BE2C (cell line): ENCODE measurements at regions not wholly inside any gene's neighbourhood (a gene's known extent, or its start where the extent isn't known, plus 50 kb on each side); places are given as distances from the start of the nearest gene placed in this dataset.

Experiments used
- DNase-seq: peaks from one replicate; pipeline ENCODE4 v3.0.0-alpha.2; 2020
- H3K27me3 ChIP-seq: fragments of 250-450 bp; sonication (Bioruptor Pico); 2 replicates; pipeline ENCODE4 v1.5.1; 2020; ENCODE audit warnings: mild to moderate bottlenecking
- H3K36me3 ChIP-seq: fragments of 250-450 bp; sonication (Bioruptor Pico); 2 replicates; pipeline ENCODE4 v1.5.1; 2020; ENCODE audit warnings: mild to moderate bottlenecking
- H3K4me1 ChIP-seq: fragments of 250-450 bp; sonication (Bioruptor Pico); 2 replicates; pipeline ENCODE4 v1.5.1; 2020
- H3K4me3 ChIP-seq: 2 replicates; pipeline ENCODE4 v1.5.1; 2011; ENCODE audit warnings: low read depth, low read length
- H3K9me3 ChIP-seq: fragments of 250-450 bp; sonication (Bioruptor Pico); 2 replicates; pipeline ENCODE4 v1.5.1; 2020
- TF ChIP-seq, protein P1 (sequence below): IDR thresholded peaks from 2 replicates; pipeline ENCODE4 v1.5.1; 2012; ENCODE audit warnings: mild to moderate bottlenecking, low read depth, low read length

DNA sequence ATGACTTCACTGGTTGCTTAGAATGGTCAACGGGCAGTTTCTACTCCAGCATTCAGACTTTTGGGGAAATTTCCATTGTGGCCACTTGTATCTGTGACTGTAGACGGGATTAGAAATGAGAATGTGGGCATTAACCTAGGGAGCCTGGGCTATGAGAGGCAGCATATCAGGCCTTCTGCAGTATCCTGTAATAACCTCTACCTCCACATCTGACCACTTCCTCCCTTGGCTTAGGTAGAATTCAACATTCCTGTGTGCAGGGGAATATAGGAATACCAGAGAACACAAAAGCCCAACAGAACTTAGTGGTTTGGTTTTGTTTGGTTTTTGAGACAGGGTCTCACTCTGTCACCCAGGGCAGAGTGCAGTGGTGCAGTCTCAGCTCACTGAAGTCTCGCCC is 76.4 kb upstream of the HOXC13 start:
- Histone ChIP-seq H3K4me3 (no peak overlapping the region), H3K36me3 (no peaks in the 10 kb centered on the region), H3K9me3 (no peaks in the 10 kb centered on the region), H3K27me3 (peaks cover 35% of the 10 kb centered on the region), H3K4me1 (no peaks in the 10 kb centered on the region)
- TF ChIP-seq, protein P1, sequence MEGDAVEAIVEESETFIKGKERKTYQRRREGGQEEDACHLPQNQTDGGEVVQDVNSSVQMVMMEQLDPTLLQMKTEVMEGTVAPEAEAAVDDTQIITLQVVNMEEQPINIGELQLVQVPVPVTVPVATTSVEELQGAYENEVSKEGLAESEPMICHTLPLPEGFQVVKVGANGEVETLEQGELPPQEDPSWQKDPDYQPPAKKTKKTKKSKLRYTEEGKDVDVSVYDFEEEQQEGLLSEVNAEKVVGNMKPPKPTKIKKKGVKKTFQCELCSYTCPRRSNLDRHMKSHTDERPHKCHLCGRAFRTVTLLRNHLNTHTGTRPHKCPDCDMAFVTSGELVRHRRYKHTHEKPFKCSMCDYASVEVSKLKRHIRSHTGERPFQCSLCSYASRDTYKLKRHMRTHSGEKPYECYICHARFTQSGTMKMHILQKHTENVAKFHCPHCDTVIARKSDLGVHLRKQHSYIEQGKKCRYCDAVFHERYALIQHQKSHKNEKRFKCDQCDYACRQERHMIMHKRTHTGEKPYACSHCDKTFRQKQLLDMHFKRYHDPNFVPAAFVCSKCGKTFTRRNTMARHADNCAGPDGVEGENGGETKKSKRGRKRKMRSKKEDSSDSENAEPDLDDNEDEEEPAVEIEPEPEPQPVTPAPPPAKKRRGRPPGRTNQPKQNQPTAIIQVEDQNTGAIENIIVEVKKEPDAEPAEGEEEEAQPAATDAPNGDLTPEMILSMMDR, result no peak
- no peak for DNase-seq

DNA sequence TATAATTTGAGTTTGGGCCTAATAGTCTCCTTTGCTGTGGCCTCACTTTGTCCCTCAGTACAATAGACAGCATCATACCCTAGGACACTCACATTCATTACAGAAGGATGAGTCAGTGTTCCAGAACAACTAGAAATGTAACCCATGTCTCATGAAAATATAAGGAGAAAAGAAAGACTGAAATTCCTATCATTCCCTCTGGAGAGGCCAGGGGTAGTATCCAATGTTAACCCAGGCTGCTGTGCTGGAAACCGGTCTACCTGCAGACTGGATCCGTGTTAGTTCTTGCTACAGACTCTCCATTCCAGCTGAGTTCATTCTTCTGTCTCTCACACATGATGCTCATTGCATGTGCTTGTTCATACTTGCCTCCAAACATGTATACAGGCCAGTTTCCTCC is 75.8 kb upstream of the HOXC13 start:
- TF ChIP-seq, protein P1, result no peak
- Histone ChIP-seq H3K36me3 (no peaks in the 10 kb centered on the region), H3K27me3 (peaks cover 35% of the 10 kb centered on the region), H3K4me1 (no peaks in the 10 kb centered on the region), H3K9me3 (no peaks in the 10 kb centered on the region), H3K4me3 (no peak overlapping the region)
- DNase-seq, result no peak

DNA sequence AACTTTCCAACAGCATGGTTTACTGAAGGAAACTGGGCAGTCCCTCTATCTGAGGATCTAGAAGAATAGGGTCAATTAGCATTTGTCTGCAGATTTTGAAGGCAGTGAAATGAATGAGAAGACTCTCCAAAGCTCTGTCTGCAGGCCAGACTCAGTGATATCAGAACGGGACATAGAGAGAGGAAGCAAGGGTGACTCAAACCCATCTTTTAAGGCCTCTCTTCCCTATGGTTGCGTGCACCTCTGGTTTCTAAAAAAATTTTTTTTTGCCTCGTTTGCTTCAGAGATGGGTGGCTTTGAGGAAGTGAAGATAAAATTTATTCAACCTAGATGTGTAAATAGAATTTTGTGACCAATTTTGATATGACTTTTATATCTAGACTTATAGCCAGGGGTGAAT is 71.9 kb upstream of the HOXC13 start:
- no peaks in the 10 kb centered on the region for H3K4me1 ChIP-seq
- H3K4me3 ChIP-seq, result no peak overlapping the region
- no peak for DNase-seq
- TF ChIP-seq, protein P1, result no peak
- no peaks in the 10 kb centered on the region for H3K9me3 ChIP-seq
- peaks cover 26% of the 10 kb centered on the region for H3K27me3 ChIP-seq
- H3K36me3 ChIP-seq, result no peaks in the 10 kb centered on the region

DNA sequence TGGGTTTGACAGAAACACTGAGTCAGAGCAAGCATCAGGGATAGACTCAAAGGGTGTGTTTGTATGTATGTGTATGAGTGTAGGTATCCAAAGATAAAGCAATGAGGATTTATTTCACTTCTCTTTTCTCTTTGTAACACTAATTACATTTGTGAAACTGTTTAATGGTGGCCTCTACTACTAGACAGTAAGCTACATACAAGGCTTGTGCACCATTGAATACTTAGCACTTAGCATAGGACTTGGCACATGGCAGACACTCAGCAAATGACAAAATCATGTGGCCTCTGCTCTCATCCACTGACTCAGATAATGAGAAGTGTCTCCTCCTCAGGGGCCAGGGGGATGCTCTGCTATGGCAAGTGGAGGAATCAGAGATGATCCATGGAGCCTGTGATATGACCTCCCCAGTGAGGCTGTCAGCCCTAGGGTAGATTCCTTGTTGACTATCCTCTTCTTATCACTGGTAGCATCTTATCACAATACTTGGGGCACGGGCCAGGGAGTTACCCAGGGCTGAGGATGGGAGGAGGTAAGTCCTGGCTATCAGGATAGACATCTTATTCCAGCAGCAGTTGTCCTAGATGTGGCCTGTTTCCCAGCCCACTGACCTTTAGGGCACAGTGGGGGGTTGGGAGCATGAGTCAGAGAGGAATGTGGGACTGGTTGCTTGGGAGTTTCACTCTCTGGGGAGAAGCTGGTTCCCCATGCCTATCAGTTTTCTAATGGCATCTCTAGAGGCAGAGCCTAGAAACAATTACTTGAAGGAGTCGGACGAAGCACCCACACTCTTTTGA is 71.2 kb upstream of the HOXC13 start:
- TF ChIP-seq, protein P1, result no peak
- no peaks in the 10 kb centered on the region for H3K9me3 ChIP-seq
- no peaks in the 10 kb centered on the region for H3K36me3 ChIP-seq
- peaks cover 26% of the 10 kb centered on the region for H3K27me3 ChIP-seq
- H3K4me1 ChIP-seq, result no peaks in the 10 kb centered on the region
- H3K4me3 ChIP-seq, result no peak overlapping the region
- DNase-seq, result no peak

DNA sequence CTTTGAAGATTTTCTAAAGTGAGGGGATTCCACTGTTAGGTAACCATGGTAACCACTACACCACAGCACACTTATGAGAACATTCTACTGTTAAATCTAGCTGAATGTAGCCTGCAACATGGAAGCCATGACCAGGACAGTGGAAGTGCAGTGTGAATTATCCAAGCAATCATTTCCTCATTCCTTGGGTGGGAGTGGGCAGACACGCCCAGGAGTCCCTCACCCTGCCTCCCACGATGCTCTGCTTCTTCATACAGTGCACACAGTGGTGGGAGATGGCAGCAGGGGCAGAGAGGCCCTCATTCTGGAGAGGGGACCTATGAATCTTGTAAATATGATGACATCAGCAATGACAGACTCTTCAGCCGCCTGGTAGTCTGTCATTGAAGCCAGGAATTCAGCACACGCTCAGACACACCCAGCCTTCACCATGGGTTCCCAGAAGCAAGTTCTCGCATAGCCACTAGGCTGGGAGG is 70.1 kb upstream of the HOXC13 start:
- Histone ChIP-seq H3K36me3 (no peaks in the 10 kb centered on the region), H3K4me1 (no peaks in the 10 kb centered on the region), H3K9me3 (no peaks in the 10 kb centered on the region), H3K27me3 (peaks cover 36% of the 10 kb centered on the region), H3K4me3 (no peak overlapping the region)
- TF ChIP-seq, protein P1, result no peak
- DNase-seq, result no peak

DNA sequence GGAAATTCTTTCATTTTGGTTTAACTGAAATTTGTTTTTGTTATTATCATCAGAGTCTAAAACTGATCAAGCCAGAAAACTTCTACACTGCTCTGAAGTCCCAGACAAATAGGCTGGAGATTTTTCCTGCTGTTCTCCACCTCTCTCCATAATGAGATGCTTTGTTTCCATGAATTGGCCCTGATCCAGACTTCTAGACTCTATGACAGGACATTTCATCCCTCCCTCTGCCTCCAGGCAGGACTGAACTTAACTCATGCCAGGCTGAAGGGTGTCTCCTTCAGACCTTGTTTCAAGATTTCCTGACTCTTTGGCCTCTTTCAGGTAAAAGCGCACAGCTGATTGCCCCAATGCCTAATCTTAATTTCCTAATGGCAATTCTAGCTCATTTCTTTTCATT is 69.1 kb upstream of the HOXC13 start:
- Histone ChIP-seq H3K27me3 (peaks cover 34% of the 10 kb centered on the region), H3K36me3 (no peaks in the 10 kb centered on the region), H3K9me3 (no peaks in the 10 kb centered on the region), H3K4me3 (no peak overlapping the region), H3K4me1 (no peaks in the 10 kb centered on the region)
- TF ChIP-seq, protein P1, result no peak
- no peak for DNase-seq
